H1 (cell line): ENCODE measurements at regions not wholly inside any gene's neighbourhood (a gene's known extent, or its start where the extent isn't known, plus 50 kb on each side); places are given as distances from the start of the nearest gene placed in this dataset.

Experiments used
- CTCF ChIA-PET: fragments of 300-600 bp; sonication (Branson Sonifier 250); formaldehyde crosslinking; loops from one replicate; lab custom pipeline; 2021; ENCODE audit not compliant: partially characterized antibody; lab: Charles Lee
- POLR2A ChIA-PET: fragments of 300-600 bp; sonication (Branson Sonifier 250); formaldehyde crosslinking; loops from one replicate; lab custom pipeline; 2021; ENCODE audit warnings: inconsistent platforms; ENCODE audit not compliant: partially characterized antibody; lab: Charles Lee
- DNase-seq, 2 experiments: peaks; one replicate each; pipeline versions ENCODE4 v3.0.0 to v3.0.0-alpha.2; 2010 to 2022; ENCODE audit warnings: low spot score in 2 of 2, low read depth in 1 of 2, mixed read lengths in 1 of 2
- FAIRE-seq: peaks from 2 replicates; lab custom pipeline; 2011; peaks lifted over from hg19 to GRCh38; lab: Jason Lieb, UNC
- H2AFZ ChIP-seq: 2 replicates; pipeline ENCODE4 v1.8.1; 2012; ENCODE audit warnings: low read length, inconsistent platforms
- H2AK5ac ChIP-seq: 2 replicates; pipeline ENCODE4 v1.6.1; 2013; ENCODE audit warnings: low read depth, low read length
- H2BK120ac ChIP-seq: replicated peaks from 2 replicates; pipeline ENCODE3; 2013; ENCODE audit warnings: low read depth, low read length, inconsistent platforms
- H2BK12ac ChIP-seq: 2 replicates; pipeline ENCODE4 v1.6.1; 2013; ENCODE audit warnings: low read depth, low read length
- H2BK15ac ChIP-seq: 2 replicates; pipeline ENCODE4 v1.6.1; 2013; ENCODE audit warnings: low read length
- H2BK20ac ChIP-seq: 2 replicates; pipeline ENCODE4 v1.6.1; 2013; ENCODE audit warnings: low read length
- H2BK5ac ChIP-seq: 2 replicates; pipeline ENCODE4 v1.6.1; 2013; ENCODE audit warnings: low read depth, low read length
- H3K14ac ChIP-seq: 2 replicates; pipeline ENCODE4 v1.6.1; 2013; ENCODE audit warnings: inconsistent platforms; ENCODE audit not compliant: insufficient read length
- H3K18ac ChIP-seq: 2 replicates; pipeline ENCODE4 v1.6.1; 2013; ENCODE audit warnings: low read length; ENCODE audit errors: extremely low read depth
- H3K23ac ChIP-seq: 2 replicates; pipeline ENCODE4 v1.6.1; 2013; ENCODE audit warnings: inconsistent platforms; ENCODE audit not compliant: insufficient read length
- H3K23me2 ChIP-seq: 2 replicates; pipeline ENCODE4 v1.6.1; 2013; ENCODE audit warnings: low read depth, low read length
- H3K27ac ChIP-seq: 2 replicates; pipeline ENCODE4 v1.6.1; 2011; ENCODE audit warnings: low read depth, low read length, inconsistent platforms
- H3K27me3 ChIP-seq, 4 experiments: replicated peaks in 1 of 4; 1 replicate in 1 of 4; 2 replicates in 3 of 4; pipeline versions ENCODE4 v1.6.1 to v1.8.1; 2011 to 2013; ENCODE audit warnings: low read length in 3 of 4, mild to moderate bottlenecking in 3 of 4, inconsistent platforms in 2 of 4, mixed read lengths in 2 of 4, moderate library complexity in 1 of 4; ENCODE audit not compliant: control insufficient read depth in 3 of 4, insufficient read depth in 3 of 4; ENCODE audit errors: extremely low read depth in 1 of 4
- H3K36me3 ChIP-seq, 4 experiments: 2 replicates each; pipeline versions ENCODE4 v1.6.1 to v1.8.1; 2011 to 2013; ENCODE audit warnings: mild to moderate bottlenecking in 4 of 4, low read length in 3 of 4, moderate library complexity in 2 of 4, control low read depth in 1 of 4, inconsistent platforms in 1 of 4; ENCODE audit not compliant: insufficient read depth in 4 of 4, control insufficient read depth in 2 of 4
- H3K4ac ChIP-seq: replicated peaks from 2 replicates; pipeline ENCODE3; 2013; ENCODE audit warnings: low read length, low read depth, mixed read lengths, inconsistent platforms; ENCODE audit not compliant: insufficient read length
- H3K4me1 ChIP-seq, 4 experiments: replicated peaks in 1 of 4; 1 replicate in 1 of 4; 2 replicates in 3 of 4; pipeline versions ENCODE4 v1.6.1 to v1.8.1; 2011 to 2013; ENCODE audit warnings: low read length in 3 of 4, inconsistent platforms in 2 of 4, mixed read lengths in 1 of 4; ENCODE audit not compliant: insufficient read depth in 4 of 4, control insufficient read depth in 3 of 4
- H3K4me2 ChIP-seq, 2 experiments: 2 replicates each; pipeline versions ENCODE4 v1.6.1 to v1.8.1; 2011 to 2013; ENCODE audit warnings: low read depth in 2 of 2, low read length in 2 of 2, control low read depth in 1 of 2, inconsistent platforms in 1 of 2, mild to moderate bottlenecking in 1 of 2; ENCODE audit not compliant: insufficient read depth in 1 of 2
- H3K4me3 ChIP-seq, 4 experiments: fragments of 200-600, 300-600 bp in 1 of 4; sonication (generic), shearing (Covaris generic), sonication (Bioruptor Twin) in 1 of 4; 2 replicates each; pipeline versions ENCODE4 v1.5.1 to v1.8.1; 2011 to 2016; ENCODE audit warnings: low read length in 4 of 4, low read depth in 3 of 4, control low read depth in 2 of 4, inconsistent platforms in 2 of 4, mild to moderate bottlenecking in 2 of 4, mixed read lengths in 1 of 4, moderate library complexity in 1 of 4; ENCODE audit not compliant: insufficient read depth in 2 of 4; ENCODE audit errors: extremely low read depth in 1 of 4
- H3K56ac ChIP-seq: replicated peaks from 2 replicates; pipeline ENCODE3; 2013; ENCODE audit warnings: low read depth, mild to moderate bottlenecking, mixed read lengths, low read length, inconsistent platforms; ENCODE audit not compliant: insufficient read length
- H3K79me1 ChIP-seq: 2 replicates; pipeline ENCODE4 v1.6.1; 2013; ENCODE audit warnings: low read depth, low read length, control low read depth
- H3K79me2 ChIP-seq, 2 experiments: 2 replicates each; pipeline versions ENCODE4 v1.6.1 to v1.8.1; 2012 to 2013; ENCODE audit warnings: low read length in 2 of 2, mild to moderate bottlenecking in 2 of 2, inconsistent platforms in 1 of 2; ENCODE audit not compliant: insufficient read depth in 2 of 2, control insufficient read depth in 1 of 2
- H3K9ac ChIP-seq, 4 experiments: replicated peaks in 1 of 4; 1 replicate in 1 of 4; 2 replicates in 3 of 4; pipeline versions ENCODE4 v1.6.1 to v1.8.1; 2011 to 2013; ENCODE audit warnings: low read depth in 3 of 4, low read length in 3 of 4, control low read depth in 2 of 4, mild to moderate bottlenecking in 2 of 4, moderate library complexity in 2 of 4, inconsistent platforms in 1 of 4; ENCODE audit errors: extremely low read depth in 1 of 4
- H3K9me3 ChIP-seq, 2 experiments: 2 replicates each; pipeline versions ENCODE4 v1.6.1 to v1.8.1; 2012 to 2013; ENCODE audit warnings: mild to moderate bottlenecking in 2 of 2, moderate library complexity in 2 of 2, control low read depth in 1 of 2, inconsistent platforms in 1 of 2, low read depth in 1 of 2, low read length in 1 of 2, mixed read lengths in 1 of 2; ENCODE audit not compliant: insufficient read depth in 2 of 2
- H4K20me1 ChIP-seq, 2 experiments: replicated peaks in 1 of 2; 2 replicates each; pipeline versions ENCODE3 to v1.8.1; 2011 to 2013; ENCODE audit warnings: inconsistent platforms in 2 of 2, low read length in 2 of 2, mild to moderate bottlenecking in 1 of 2; ENCODE audit not compliant: insufficient read depth in 2 of 2, control insufficient read depth in 1 of 2
- H4K5ac ChIP-seq: 2 replicates; pipeline ENCODE4 v1.6.1; 2013; ENCODE audit warnings: low read length, low read depth, mixed read lengths, inconsistent platforms; ENCODE audit not compliant: insufficient read length
- H4K8ac ChIP-seq: 2 replicates; pipeline ENCODE4 v1.8.0; 2013; ENCODE audit warnings: mild to moderate bottlenecking, moderate library complexity, low read length, inconsistent platforms; ENCODE audit not compliant: insufficient read depth; ENCODE audit errors: extremely low read depth
- H4K91ac ChIP-seq: replicated peaks from 2 replicates; pipeline ENCODE3; 2013; ENCODE audit warnings: low read length, mixed read lengths, inconsistent platforms; ENCODE audit not compliant: insufficient read length
- JUN ChIP-seq: IDR thresholded peaks from 2 replicates; pipeline ENCODE4 v1.6.1; 2011; ENCODE audit warnings: low read depth, mild to moderate bottlenecking, improper control_type of control experiment, low read length
- WGBS, 2 experiments: shearing (Covaris generic) in 1 of 2; methylation state at CpG; one replicate each; pipeline versions ENCODE4 v1.1.6 to v1.1.7; 2013 to 2015; ENCODE audit warnings: low lambda C conversion rate in 2 of 2, mixed read lengths in 2 of 2, inconsistent platforms in 1 of 2, low coverage in 1 of 2, missing lambda C conversion rate in 1 of 2; ENCODE audit not compliant: insufficient replicate concordance in 2 of 2, insufficient coverage in 1 of 2, insufficient read length in 1 of 2; ENCODE audit errors: extremely low coverage in 1 of 2, missing lambda C conversion rate in 1 of 2; 5-methylcytosine and 5-hydroxymethylcytosine counted together

DNA sequence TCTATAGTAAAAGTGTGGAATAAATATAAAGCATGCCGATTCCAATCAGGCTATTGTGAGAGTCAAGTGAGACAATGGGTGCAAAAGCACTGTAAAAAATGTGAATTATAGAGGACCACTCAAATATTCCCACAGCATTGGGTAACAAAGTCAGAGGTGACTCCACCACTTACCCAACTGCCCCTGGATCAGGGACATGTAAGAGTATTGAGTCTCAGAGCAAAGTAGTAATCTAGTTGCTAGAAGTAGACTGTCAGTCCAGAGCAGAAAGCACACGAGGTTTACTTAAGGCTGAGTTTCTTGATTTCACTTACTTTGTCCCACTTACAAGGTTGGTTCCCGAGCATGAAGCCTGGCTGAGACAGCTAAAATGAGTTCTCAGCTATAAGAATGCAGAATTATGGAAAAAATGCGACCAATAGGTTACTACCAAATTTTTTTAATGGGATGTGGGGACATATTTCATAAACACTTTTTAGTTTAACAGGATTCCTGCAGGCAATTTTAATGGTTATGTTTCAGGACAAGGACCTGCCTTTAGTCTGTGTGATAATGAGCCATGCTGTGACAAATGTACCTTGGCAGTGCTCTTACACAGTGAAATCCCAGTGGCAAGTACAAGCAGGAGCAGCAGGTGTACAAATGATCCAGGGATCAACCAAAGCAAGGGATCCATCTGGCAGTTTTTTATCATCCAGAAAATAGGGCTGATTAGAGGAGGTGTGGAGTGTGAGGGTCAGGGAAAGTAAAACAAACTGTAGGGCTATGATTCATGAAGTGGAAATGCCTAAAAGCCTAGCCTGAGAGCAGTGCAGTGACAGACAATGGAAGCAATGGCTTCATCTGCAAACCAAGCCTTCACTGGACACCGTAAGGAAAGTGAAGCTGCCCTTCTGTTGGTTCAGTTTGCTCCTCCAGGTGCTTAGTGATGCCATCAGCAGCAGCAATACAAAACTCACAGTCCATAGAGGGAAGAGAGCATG is 156.2 kb upstream of the SPAG17 start:
- Histone ChIP-seq H3K4me3 (no peak overlapping the region), H3K4me1 (no peaks in the 10 kb centered on the region), H2BK120ac (no peak overlapping the region), H2BK5ac (no peak overlapping the region), H2BK15ac (no peak overlapping the region), H2AK5ac (no peak overlapping the region), H3K4me2 (no peak overlapping the region), H3K23ac (no peak overlapping the region), H3K56ac (no peak overlapping the region), H2BK20ac (no peak overlapping the region), H3K27ac (no peak overlapping the region), H3K9me3 (no peaks in the 10 kb centered on the region; a peak in 1 of 4 replicates), H3K27me3 (no peaks in the 10 kb centered on the region), H2BK12ac (no peak overlapping the region), H4K20me1 (no peaks in the 10 kb centered on the region), H3K36me3 (no peaks in the 10 kb centered on the region), H3K23me2 (no peaks in the 10 kb centered on the region), H3K18ac (no peak overlapping the region), H3K79me1 (no peaks in the 10 kb centered on the region), H3K9ac (no peak overlapping the region)
- DNase-seq, result no peak
- POLR2A ChIA-PET, result no interaction called here
- FAIRE-seq, result no peak
- no peak for TF ChIP-seq JUN
- TF ChIP-seq, all 59 proteins: peak for 0
- no peak overlapping the region for H4K91ac ChIP-seq
- WGBS, 2 experiments, result 89% methylated on average over 5 of the region's 5 CpGs; no CpG with 5 or more reads in 1 of the 2 experiments
- H3K4ac ChIP-seq, result no peak overlapping the region
- CTCF ChIA-PET, result no interaction called here
- no peak overlapping the region for H3K14ac ChIP-seq
- no peak overlapping the region for H2AFZ ChIP-seq
- no peak overlapping the region for H4K8ac ChIP-seq
- no peaks in the 10 kb centered on the region for H3K79me2 ChIP-seq
- no peak overlapping the region for H4K5ac ChIP-seq
